NT2/D1 (cell line): ENCODE measurements at regions not wholly inside any gene's neighbourhood (a gene's known extent, or its start where the extent isn't known, plus 50 kb on each side); places are given as distances from the start of the nearest gene placed in this dataset.

Experiments
- YY1 ChIP-seq: IDR thresholded peaks from 2 replicates; pipeline ENCODE4 v1.6.1; 2011; ENCODE audit not compliant: insufficient read length, insufficient read depth
- ZNF274 ChIP-seq: IDR thresholded peaks from 2 replicates; pipeline ENCODE4 v1.6.1; 2011; ENCODE audit warnings: mild to moderate bottlenecking, low read depth, low read length

DNA sequence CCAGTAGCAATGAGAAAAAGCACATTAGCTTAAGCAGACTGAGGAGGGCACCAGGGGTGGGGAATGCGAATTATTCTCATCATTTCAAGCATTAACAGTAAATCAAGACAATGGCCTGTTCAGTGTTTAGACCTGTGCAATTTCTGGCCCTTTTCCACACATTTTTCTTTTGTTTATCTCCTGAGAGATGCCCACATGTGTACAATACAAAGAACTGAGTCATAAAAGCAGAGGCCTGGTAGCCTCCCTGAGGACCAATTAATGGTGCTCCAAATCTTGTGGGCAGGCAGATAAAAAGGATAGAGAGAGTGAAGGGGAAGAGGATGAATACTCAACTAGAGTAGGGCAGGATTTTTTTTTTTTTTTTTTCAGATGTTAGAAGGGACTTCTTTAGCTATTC, 480.8 kb downstream of the RERGL start:
- TF ChIP-seq YY1: no peak
- no peak for TF ChIP-seq ZNF274
